GDM1 (cell line): ENCODE measurements at regions not wholly inside any gene's neighbourhood (a gene's known extent, or its start where the extent isn't known, plus 50 kb on each side); places are given as distances from the start of the nearest gene placed in this dataset.

Experiments
- DNase-seq: peaks from one replicate; lab custom pipeline; 2025; lab: John Stamatoyannopoulos, UW

DNA sequence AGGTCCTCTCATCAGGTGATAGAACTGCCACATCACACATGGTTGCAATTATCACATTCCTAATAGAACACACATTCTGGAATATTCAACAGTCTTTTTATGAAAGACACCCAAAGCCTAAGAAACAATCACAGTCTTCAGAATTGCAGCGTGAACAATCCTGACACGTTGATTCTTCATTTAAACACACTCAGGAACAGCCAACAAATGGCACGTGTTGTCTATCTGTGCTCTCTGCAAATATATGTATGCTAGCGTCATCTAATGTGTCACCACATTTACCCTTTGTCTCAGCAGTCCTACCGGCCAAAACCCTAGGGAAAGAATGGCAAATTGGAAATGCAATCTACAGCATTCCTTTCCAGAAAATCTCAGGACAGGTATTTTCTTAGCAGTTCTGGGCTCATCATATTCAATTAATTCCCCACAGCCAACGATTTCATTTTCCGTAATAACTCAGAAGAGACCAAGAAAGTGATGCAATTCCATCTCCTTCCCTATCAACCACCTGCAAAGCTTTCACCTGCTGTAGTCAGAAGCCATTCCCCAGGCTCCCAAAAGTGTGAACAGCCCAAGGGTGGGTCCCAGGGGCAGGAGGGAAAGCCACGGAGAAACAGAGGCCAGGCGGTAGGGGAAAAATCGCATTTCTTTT is 280.3 kb upstream of the JARID2 start:
- no peak for DNase-seq

DNA sequence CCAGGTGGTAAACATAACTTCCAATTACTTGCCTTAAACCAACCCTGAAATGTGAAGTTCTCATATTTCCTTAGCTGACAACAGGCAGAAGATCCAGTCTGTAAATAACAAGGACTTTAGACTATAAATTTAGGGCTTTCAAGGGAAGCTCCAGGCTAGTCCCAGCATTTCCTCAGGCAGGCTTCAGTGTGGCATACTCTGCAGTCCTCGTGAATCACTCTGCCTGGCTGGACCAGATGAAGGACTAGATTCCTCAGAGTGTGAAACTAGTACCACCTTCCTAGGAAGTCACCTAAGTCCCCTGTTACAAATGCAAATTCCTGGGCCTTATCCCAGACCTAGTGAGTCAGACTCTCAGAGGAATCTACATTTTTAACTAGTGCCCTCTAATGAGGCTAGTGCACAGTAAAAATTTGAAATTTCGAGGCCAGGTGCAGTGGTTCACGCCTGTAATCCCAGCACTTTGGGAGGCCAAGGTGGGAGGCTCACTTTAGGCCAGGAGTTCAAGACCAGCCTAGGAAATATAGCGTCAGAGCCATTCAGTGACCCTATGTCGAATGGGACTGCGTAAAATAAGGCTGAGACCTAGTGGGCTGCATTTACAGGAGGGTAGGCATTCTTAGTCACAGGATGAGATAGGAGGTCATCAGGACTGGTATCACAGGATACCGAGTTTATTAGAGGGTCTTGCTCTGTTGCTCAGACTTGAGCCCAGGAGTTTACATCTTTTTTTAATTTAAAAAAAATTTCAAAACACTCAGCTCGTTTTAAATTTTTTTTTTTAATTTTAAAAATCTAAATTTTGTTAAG is 279.6 kb upstream of the JARID2 start:
- DNase-seq: no peak

DNA sequence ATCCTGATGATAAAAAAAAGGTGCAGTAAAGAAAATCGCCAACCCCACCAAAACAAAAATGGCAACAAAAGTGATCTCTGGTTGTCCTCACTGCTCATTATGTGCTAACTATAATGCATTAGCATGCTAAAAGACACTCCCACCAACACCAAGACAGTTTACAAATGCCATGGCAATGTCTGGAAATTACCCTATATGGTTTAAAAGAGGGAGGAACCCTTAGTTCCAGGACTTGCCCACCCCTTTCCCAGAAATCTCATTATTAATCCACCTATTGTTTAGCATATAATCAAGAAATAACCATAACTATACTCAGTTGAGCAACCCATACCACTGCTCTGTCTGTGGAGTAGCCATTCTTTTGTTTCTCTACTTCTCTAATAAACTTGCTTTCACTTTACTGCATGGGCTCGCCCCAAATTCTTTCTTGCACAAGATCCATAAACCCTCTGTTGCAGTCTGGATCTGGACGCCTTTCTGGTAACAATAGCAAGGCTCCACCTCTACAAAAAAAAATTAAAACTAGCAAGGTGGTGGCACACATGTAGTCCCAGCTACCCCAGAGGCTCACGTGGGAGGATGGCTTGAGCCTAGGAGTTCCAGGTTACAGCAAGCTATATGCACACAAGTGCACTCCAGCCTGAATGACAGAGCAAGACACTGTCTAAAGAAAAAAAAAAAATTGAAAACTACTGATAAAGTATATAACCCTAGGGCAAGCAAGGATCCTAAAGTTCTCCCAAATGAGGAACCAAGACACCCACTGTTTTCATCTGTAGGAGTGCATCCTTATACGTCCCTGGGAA is 278.8 kb upstream of the JARID2 start:
- DNase-seq: peak; percentile 0

DNA sequence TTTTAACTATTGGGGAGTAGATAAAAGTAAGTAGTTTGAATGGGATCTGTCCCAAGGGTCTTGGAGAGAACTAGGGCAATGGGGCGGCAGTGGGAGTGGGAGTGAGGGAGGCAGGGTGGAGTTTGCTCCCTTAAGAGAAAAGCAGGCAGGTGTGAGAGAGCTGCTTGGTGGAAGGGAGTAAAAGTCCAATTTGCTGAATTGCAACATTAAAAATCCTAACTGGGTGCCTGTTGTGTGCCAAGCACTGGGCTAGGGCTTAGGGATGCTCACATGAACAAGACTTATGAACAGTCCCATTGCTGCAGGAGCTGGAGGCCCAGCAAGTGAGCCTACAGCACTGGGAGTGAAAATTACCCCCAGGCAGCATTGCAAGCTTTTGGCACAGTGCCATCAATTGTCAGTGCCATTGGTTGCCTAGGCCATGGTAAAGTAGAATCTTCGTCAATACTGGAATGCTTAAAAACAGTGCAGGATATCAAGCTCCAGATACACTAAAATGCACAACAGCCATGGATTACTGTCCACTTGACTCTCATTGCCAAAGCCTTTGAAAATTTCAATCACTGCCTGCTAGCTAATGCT is 277.7 kb upstream of the JARID2 start:
- DNase-seq: no peak

DNA sequence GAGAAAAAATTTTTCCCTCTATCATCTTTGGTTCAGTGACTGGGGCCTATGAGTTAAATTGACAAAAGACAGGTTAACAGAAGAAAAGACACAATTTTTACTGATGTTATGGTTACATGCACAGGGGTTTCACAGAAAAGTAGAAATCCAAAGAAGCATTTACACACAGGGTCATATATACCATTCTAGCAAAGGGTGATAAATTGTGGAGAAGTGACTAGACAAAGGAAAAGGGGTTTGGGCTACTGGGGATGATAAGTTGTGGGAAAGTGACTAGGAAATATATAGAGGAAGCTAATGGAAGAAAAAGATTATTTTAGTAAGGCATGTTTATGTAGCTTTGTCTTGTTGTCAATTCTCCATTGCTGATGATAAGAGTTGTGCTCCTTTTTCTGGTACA is 276.7 kb upstream of the JARID2 start:
- DNase-seq: no peak

DNA sequence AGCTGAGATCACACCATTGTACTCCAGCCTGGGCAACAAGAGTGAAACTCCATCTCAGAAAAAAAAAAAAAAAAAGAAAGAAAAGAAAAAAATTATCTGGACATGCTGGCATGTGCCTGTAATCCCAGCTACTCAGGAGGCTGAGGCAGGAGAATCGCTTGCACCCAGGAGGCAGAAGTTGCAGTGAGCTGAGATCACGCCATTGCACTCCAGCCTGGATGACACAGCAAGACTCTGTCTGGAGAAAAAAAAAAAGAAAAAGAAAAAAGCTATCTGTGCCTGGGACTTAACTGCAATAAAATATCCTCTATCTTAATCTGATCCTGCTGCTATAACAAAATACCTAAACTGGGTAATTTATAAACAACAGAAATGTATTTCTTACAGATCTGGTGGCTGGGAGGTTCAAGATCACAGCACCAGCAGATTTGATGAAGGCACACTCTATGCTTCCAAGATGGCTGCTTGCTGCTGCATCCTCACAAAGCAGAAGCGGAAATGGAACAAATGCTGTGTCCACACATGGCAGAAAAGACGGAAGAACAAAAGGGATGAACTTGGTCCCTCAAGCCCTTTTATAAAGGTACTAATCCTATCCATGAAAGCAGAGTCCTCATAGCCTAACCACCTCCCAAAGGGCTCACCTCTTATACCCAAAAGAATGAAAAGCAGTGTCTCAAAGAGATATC is 273.3 kb upstream of the JARID2 start:
- no peak for DNase-seq

DNA sequence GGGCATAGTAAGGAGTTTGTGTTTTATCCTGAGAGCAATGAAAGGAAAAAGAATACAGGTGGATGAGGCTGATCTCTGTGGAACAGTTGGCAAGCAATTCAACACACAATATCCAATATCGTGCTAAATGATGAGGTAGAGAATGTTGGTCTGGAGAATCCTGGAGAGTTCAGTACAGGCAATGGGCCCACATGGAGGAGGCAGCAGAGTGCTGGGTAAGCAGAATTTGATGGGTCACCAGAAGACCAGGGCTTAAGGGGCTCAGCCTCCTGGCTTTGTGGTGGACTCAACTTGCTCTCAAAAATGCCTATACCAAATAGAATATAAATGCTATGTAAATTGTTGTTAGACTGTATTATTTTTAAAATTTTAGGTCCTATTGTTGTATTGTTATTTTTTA is 271.5 kb upstream of the JARID2 start:
- no peak for DNase-seq

DNA sequence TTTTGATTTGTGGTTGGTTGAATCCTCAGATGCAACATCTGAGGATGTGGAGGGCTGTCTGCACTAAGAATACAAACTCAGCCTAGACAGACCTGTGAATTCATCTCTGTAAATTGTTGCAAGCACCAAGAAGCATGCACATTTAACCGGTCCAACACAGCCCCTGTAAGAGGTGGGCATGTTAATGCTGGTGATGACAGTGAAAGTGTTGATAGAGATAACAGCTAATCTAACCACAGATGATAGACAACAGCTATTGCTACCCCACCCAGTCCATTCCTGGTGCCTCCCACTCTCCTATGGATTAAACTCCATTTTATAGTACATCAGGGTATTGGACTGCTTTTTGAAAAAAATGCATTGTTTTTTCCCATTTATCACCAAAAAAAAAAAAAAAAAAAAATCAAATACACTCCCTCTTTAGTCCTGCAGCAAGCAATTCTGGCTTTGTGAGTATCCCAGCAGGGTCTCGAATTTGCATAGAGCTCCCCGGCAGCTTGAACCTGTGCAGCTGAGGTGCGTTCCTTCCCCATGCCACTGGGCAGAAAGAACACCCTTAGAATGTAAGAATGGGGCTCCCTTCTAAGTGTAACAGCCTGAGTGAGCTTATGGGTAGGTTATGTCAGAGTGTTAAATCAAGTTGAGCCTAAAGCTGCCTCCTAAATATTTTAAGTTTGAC is 270.9 kb upstream of the JARID2 start:
- DNase-seq: no peak

DNA sequence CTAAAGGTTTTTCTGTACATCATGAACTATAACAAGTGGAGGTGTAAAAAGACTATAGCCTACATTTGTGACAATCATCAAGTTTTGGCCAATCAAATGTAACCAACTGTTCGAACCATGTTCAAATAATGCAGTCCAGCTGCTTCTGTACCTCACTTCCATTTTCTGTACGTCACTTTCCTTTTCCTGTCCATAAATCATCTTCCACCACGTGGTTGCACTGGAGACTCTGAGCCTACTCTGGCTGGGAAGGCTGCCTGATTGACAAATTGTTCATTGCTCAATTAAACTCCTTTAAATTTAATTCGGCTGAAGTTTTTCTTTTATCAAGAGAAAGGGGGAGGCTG is 270.4 kb upstream of the JARID2 start:
- DNase-seq: peak; percentile 39

DNA sequence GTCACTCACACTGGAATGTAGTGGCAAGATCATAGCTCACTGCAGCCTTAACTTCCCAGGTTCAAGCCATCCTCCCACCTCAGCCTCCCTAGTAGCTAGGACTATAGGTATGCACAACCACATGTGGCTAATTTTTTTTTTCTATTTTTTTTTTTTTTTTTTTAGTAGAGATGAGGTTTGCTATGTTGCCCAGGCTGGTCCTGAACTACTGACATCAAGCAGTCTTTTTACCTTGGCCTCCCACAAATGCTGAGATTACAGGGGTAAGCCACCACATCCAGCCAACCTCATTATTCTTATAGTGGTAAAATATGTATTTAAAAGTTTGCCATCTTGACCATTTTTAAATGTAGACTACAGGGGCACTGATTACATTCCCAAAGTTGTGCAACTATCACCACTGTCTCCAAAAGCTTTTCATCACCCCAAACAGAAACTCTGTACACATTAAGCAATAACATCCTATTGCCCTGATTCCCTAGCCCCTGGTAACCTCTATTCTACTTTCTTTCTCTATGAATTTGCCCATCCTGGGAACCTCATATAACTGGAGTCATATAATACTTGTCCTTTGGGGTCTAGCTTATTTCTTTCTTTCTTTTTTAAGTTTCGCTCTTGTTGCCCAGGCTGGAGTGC is 268.0 kb upstream of the JARID2 start:
- no peak for DNase-seq

DNA sequence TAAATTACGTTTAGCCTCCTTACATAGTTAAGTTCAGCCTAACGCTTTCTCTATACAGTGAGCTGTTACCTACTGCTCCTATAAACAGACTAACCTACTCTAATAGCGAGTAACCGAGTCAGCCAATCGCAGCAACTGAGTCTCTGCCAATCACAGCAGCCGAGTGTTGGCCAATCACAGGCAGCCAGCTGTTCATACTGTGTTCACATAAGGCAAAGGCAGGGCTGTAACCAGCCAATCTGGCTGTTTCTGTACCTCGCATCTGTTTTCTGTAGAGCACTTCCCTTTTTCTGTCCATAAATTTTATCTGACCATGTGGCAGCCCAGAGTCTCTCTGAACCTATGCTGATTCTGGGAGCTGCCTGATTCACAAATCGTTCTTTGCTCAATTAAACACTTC is 263.9 kb upstream of the JARID2 start:
- DNase-seq: peak; percentile 53

DNA sequence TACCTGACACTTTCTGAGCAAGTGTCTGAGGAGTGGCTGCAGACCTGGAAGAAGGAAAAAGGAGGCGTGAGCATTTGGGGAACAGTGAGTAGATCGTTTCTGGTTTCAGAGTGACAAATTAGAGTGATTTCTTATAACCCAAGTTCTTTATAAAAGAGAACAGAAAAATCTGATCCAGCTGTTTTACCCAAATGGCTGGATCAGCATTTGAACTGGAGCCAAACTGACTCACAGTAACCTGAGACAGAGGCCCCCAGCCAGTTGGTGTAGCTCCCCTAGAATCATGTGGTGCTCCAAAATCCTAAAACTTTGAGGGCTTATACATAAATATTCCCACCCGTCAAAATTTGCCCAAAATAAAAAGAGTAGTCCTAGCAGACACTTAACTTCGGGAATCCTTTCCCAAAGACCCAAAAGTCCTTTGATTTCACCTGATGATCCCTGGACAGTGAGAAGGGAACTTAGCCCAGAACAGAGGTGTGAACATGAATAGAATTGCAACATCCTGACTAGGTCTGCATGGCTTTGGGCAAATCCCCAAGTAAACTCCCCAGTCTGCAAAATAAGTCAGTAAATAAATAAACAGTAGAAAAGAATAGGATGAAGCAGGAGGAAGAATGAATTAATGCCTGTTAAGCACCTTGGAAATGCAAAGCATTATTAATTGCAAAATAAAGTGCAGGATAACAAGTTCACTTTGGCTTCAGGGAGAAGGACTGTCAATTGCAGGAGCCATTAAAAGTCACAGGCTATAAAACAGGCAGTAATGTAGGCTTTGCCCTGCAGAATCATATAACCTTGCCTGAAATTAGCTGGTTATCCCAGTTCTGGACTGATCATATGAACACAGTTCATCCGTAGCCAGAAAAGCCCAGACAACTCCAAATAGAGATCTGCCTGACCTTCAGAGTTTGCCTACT is 262.0 kb upstream of the JARID2 start:
- no peak for DNase-seq

DNA sequence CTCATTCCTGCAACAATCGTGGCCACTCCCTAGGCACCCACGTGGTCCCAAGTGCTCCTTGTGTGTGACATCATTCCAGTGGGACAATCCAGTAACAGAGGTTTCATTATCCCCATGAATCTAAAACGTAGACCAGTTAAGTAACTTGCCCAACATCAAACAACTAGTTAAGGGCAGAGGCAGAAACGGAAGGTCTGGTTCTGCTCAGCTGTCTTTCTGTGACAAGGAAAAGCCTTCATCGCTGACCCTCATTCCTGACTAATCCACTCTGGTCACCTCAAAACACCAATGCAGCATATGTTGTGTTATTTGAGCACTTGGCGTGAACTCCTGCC is 261.4 kb upstream of the JARID2 start:
- DNase-seq: no peak

DNA sequence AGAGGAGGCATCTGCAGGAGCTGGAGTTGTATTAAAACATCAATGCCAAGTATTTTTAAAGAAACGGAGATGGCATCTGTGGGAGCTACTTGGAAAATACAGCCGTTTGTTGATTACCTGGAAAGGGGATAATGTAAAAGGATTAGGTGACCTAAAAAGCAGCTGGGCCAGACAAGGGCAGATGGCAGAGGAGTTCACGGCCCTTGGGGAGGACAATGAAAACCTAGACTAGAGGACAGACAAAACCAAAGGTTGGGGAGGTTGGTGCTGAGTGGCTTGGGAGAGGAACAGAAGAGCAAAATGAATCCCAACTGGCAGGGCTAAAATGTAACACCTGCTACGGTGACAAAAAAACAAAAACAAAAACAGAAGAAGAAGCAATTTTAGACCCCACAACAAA is 260.5 kb upstream of the JARID2 start:
- no peak for DNase-seq

DNA sequence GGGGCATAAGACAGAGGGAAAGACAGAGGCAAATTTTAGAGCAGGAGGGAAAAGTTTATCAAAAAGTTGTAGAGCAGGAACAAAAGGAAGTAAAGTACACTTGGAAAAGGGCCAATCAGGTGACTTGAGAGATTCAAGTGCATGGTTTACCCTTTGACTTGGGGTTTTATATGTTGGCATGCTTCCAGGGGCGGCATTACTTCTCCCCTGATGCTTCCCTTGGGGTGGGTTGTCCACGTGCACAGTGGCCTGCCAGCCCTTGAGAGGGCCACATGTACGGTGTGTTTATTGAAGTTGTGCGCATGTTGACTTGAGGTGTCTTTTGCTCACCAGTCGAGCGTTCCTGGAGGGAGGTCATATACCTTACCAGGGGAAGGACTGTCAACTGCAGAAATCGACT is 259.5 kb upstream of the JARID2 start:
- DNase-seq: no peak

DNA sequence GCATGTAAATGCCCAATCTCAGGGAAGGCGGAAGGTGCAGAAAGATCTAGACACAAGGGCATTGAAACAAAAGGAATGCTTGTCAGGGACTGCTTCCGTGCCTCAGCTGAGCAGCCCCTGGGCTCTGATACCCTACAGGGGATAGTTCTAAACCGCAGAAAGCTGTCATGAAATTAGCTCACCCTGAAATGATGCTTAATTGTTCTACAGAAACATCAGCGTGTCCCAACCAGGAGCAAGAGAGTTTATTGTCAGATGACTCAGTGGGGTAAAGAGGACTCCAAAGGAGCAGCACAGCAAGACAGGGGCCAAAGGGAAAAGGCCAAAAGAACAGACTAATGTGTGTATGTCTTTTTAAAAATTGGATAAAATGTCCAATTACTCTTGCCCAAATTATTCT is 258.4 kb upstream of the JARID2 start:
- no peak for DNase-seq

DNA sequence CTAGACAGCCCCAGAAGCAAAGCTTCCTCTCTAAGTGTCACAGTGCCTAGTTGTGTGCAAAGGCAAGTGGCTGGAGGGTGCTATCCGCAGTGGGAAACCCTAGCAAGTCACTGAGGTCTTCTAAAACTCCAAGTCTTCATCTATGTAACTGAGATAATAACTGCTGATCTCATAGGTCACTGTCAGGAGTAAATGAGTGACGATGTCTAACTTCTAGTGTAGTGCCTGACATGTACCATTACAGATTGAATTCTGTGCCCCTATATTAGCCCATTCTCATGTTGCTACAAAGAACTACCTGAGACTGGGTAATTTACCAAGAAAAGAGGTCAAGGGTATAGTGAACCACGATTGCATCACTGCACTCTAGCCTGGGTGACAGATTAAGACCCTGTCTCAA is 253.5 kb upstream of the JARID2 start:
- DNase-seq: no peak

DNA sequence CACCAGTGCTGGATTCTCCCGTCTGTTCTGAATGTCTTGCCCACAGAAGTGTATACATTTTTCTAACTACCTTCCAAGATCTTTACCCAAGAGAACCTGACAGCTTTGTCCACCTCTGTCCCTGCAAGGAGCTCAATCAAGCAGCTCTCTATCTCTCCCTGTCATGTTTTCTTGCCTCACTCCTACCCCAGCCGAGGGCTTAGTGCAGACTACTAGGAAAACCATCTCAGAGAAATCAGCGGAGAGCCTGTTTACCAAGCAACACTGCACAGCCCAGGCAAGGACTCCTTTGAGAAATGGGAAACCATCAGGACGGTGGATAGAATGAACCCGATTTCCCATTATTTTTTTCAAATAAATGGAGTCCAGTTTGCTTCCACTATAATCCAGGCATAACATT is 250.7 kb upstream of the JARID2 start:
- DNase-seq: no peak

DNA sequence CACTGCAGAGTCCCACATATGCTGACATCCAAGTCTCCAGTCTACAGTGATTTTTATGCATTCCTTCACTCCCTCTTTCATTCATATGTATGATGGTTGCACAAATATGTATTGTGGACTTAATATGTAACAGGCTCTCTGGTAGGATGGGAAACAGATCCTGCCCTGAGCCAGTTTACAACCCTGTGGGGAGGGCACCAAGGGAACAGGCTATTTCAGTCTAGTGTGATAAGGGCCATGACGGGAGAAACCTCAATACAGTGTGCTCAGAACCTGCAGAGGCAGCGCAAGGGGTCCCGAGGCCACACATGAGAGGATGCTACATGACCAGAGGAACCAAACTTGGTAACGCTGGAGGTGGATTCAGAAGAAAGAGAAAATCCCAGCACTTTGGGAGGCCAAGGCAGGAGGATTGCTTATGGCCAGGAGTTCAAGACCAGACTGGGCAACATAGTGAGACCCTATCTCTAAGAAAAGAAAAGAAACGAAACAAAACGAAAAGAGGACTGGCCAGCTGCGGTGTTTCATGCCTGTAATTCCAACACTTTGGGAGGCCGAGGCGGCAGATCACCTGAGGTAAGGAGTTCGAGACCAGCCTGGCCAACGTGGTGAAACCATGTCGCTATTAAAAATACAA is 249.8 kb upstream of the JARID2 start:
- DNase-seq: no peak

DNA sequence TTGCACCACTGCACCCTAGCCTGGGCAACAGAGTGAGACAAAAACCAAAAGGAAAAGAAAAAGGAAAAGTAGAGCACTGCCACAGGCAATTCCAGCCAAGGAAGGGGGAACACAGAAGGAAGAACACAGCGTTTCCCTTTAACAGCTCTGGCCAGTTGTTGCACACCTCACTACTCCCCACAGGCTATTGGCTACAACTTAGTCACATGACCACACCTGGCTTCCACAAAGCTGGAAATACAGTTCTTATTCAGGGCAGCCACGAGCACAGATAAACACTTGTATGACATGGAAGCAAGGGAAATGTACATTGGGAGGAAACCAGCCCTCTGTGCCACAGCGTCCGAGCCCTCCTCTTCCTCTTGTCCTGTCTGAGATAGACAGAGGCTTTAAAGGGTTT is 249.0 kb upstream of the JARID2 start:
- no peak for DNase-seq
